ENCODE measurements at regions not wholly inside any gene's neighbourhood (a gene's known extent, or its start where the extent isn't known, plus 50 kb on each side); places are given as distances from the start of the nearest gene placed in this dataset.

DNA sequence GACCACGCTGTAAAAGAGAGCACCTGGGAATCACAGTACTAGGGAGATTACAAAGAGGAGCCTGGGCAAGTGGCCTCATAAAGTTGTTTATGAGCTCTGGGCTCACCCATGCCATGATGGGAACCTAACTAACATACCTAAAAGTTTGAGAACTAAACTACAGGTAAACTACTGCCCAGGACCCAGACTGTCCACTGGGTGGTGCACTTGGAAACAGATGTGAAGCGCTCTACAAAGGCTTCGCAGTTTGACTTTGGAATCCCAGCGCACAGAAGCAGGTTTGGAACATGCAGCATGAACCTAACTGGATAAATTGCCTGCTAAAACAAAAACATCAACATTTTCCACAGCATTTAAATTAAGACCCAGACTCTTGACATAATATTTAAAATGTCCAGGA lies 418.6 kb downstream of the FAM181B start:
- H3K27ac ChIP-seq: no peak overlapping the region
- TF ChIP-seq, protein P1, sequence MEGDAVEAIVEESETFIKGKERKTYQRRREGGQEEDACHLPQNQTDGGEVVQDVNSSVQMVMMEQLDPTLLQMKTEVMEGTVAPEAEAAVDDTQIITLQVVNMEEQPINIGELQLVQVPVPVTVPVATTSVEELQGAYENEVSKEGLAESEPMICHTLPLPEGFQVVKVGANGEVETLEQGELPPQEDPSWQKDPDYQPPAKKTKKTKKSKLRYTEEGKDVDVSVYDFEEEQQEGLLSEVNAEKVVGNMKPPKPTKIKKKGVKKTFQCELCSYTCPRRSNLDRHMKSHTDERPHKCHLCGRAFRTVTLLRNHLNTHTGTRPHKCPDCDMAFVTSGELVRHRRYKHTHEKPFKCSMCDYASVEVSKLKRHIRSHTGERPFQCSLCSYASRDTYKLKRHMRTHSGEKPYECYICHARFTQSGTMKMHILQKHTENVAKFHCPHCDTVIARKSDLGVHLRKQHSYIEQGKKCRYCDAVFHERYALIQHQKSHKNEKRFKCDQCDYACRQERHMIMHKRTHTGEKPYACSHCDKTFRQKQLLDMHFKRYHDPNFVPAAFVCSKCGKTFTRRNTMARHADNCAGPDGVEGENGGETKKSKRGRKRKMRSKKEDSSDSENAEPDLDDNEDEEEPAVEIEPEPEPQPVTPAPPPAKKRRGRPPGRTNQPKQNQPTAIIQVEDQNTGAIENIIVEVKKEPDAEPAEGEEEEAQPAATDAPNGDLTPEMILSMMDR (IDR thresholded peaks at IDR 0.05): peak; percentile 82
- TF ChIP-seq ZFX (IDR thresholded peaks at IDR 0.05; ENCODE audit: borderline replicate concordance): no peak

DNA sequence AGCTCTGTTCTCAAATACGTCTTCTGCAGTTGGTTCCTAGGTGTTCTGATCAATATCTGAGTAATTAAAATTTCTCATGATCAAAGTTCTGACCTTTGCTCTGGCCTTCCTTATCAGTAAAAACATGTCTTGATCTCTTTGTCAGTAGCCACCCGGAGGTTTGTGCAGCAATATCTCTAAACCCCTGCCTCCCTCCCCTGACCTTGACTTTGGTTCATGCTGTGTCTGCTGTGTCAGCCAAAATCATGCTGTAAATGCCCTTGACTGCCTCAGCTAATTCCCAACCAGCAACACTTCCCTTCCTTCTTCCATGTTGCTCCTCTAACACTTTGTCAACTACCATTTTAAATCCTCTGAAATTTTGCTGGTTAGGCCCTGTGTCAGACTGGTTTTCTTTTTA lies 424.7 kb downstream of the FAM181B start:
- no peak overlapping the region for H3K27ac ChIP-seq
- TF ChIP-seq ZFX (IDR thresholded peaks at IDR 0.05; ENCODE audit: borderline replicate concordance): no peak
- TF ChIP-seq, protein P1 (IDR thresholded peaks at IDR 0.05): no peak

DNA sequence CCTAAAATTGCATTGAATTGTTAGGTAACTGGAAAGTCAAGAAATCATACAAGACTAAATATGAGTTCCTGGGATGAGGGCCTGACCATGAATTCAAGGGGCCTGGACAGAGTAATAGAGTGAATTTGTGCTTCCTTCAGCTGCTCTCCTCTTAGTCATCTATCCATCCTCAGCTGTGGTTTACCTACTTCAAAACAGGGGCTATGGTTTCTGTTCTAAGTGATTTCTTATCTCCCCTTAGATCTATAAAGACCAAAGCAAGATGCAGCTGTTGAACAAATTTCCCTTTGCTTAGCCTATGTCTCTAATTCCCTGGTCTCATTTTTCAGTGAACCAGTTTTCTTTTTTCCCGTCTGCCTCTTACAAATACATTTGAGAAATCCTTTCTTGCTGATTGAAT lies 428.5 kb downstream of the FAM181B start:
- TF ChIP-seq, protein P1 (IDR thresholded peaks at IDR 0.05): no peak
- TF ChIP-seq ZFX (IDR thresholded peaks at IDR 0.05; ENCODE audit: borderline replicate concordance): no peak
- H3K27ac ChIP-seq: no peak overlapping the region

DNA sequence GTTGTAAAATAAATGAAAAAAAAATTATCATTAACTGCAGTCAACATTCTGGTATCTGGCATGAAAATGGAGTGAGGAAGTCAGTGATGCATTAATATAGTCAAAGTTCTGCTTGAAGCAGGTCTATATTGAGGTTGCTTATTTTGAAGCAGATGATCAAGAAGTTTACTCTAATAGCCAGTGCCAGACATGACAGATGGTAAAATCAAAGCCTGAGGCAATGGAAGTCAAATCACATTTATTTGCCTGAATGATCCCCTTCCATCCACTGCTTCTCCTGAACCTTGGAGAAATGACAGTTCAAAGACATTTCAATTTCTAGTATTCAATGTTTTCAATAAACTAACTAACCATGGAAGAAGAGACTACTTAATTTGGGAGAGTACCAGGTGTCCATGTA lies 430.0 kb downstream of the FAM181B start:
- no peak for TF ChIP-seq ZFX (IDR thresholded peaks at IDR 0.05; ENCODE audit: borderline replicate concordance)
- TF ChIP-seq, protein P1 (IDR thresholded peaks at IDR 0.05): no peak
- no peak overlapping the region for H3K27ac ChIP-seq

DNA sequence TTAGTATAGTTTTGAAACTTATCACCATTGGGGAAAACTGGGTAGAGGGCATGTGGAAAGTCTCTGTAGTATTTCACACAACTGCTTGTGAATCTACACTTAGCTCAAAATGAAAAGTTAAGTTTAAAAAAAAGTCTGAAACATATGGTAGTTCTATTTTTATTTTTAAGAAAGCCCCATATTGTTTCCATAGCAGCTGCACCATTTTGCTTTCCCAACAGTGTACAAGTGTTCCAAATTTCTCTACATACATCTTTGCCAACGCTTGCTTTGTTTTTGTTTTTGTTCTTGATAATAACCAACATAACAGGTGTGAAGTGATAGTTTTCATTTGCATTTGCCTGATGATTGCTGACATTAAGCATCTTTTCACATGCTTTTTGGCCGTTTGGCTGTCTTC lies 445.2 kb downstream of the FAM181B start:
- H3K27ac ChIP-seq: no peak overlapping the region
- TF ChIP-seq, protein P1 (IDR thresholded peaks at IDR 0.05): no peak

DNA sequence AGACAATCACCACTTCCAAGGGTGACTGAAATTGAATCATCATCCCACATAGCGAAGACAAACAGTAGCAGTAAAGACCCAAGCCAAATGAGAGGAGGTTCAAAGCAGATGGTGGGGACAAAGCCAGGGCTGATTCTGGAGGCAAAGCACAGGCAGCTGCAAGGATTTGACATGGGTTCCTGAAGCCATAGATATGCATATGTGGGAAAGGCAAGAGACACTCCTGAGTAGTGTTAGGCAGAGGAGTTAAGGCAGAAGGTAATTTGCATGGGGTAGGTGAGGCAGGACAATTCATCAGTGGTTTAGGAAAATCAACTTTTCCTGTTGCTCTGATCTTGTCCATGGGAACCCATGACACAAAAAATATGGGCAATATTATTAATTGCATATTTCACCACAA lies 462.8 kb downstream of the FAM181B start:
- H3K27ac ChIP-seq: no peak overlapping the region
- TF ChIP-seq ZFX (IDR thresholded peaks at IDR 0.05; ENCODE audit: borderline replicate concordance): no peak
- TF ChIP-seq, protein P1 (IDR thresholded peaks at IDR 0.05): no peak

DNA sequence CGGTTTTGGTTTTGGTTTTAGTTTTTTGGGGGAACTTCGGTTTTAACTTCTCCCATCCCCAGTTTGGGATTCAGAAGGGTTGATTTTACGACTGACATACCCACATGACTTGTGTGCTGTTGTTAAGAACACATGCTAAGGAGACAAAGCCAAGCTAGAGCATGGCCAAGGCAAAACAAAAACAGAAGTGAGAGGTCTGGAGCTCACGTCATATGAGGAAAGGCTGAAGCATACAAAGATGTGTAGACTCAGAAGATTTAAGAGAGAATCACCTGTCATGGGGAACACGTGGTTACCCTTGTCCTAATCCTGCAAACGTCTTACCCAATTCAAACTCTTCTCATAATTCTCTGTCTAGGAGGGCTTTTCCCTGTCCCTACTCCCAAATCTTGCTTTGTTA lies 465.0 kb downstream of the FAM181B start:
- H3K27ac ChIP-seq: no peak overlapping the region
- no peak for TF ChIP-seq ZFX (IDR thresholded peaks at IDR 0.05; ENCODE audit: borderline replicate concordance)
- TF ChIP-seq, protein P1 (IDR thresholded peaks at IDR 0.05): no peak
